Caco-2 (cell line): ENCODE measurements at regions not wholly inside any gene's neighbourhood (a gene's known extent, or its start where the extent isn't known, plus 50 kb on each side); places are given as distances from the start of the nearest gene placed in this dataset.

Experiments
- BruUV-seq: library from RNA; stranded (reverse); fragments of 400-500 nt; replicated peaks from 2 replicates; lab custom pipeline; 2021; lab: Mats Ljungman, UMichigan
- CTCF ChIA-PET: fragments of 300-600 bp; sonication (Branson Sonifier 250); formaldehyde crosslinking; loops from one replicate; lab custom pipeline; 2022; ENCODE audit warnings: antibody characterized with exemption; lab: Charles Lee
- POLR2A ChIA-PET: fragments of 300-600 bp; sonication (Branson Sonifier 250); formaldehyde crosslinking; loops from one replicate; lab custom pipeline; 2022; ENCODE audit warnings: antibody characterized with exemption; lab: Charles Lee
- DNase-seq, 2 experiments: peaks; one replicate each; pipeline versions ENCODE4 v3.0.0 to v3.0.0-alpha.2; 2020 to 2022
- H3K27me3 ChIP-seq: replicated peaks from 2 replicates; pipeline ENCODE4 v1.6.0; 2011; ENCODE audit warnings: low read length; ENCODE audit not compliant: control insufficient read depth, insufficient read depth
- H3K36me3 ChIP-seq: 2 replicates; pipeline ENCODE4 v1.5.1; 2011; ENCODE audit warnings: low read length; ENCODE audit not compliant: control insufficient read depth, insufficient read depth
- H3K4me1 ChIP-seq: fragments of 250-450 bp; sonication (Bioruptor Pico); 2 replicates; pipeline ENCODE4 v1.5.1; 2020; ENCODE audit warnings: mild to moderate bottlenecking
- H3K4me3 ChIP-seq: 2 replicates; pipeline ENCODE4 v1.5.1; 2011; ENCODE audit warnings: low read depth, mild to moderate bottlenecking, control low read depth, low read length
- H3K9me3 ChIP-seq: fragments of 250-450 bp; sonication (Bioruptor Pico); 2 replicates; pipeline ENCODE4 v1.5.1; 2020; ENCODE audit warnings: mild to moderate bottlenecking, moderate library complexity
- H3K27ac Mint-ChIP-seq: one replicate; pipeline ENCODE4 v1.8.0; 2022; ENCODE audit warnings: mixed read lengths; ENCODE audit not compliant: unreplicated experiment
- H3K27me3 Mint-ChIP-seq: one replicate; pipeline ENCODE4 v1.8.0; 2022; ENCODE audit warnings: mixed read lengths; ENCODE audit not compliant: insufficient read depth, unreplicated experiment
- H3K36me3 Mint-ChIP-seq: one replicate; pipeline ENCODE4 v1.8.0; 2022; ENCODE audit warnings: mild to moderate bottlenecking, mixed read lengths; ENCODE audit not compliant: insufficient read depth, unreplicated experiment
- H3K4me1 Mint-ChIP-seq: one replicate; pipeline ENCODE4 v1.8.0; 2022; ENCODE audit warnings: low read depth, mixed read lengths; ENCODE audit not compliant: unreplicated experiment
- H3K4me3 Mint-ChIP-seq: one replicate; pipeline ENCODE4 v1.8.0; 2022; ENCODE audit warnings: mild to moderate bottlenecking, moderate library complexity, mixed read lengths; ENCODE audit not compliant: unreplicated experiment
- H3K9me3 Mint-ChIP-seq: one replicate; pipeline ENCODE4 v1.8.0; 2022; ENCODE audit warnings: mixed read lengths; ENCODE audit not compliant: unreplicated experiment
- CTCF ChIP-seq, 2 experiments: fragments of 200-600 bp in 1 of 2; IDR thresholded peaks; 1 replicate in 1 of 2; 2 replicates in 1 of 2; pipeline versions ENCODE4 v1.5.1 to v1.8.0; 2011 to 2022; ENCODE audit warnings: antibody characterized with exemption in 1 of 2, control low read depth in 1 of 2, inconsistent platforms in 1 of 2, low read depth in 1 of 2, low read length in 1 of 2, mild to moderate bottlenecking in 1 of 2, moderate library complexity in 1 of 2; ENCODE audit not compliant: insufficient read depth in 1 of 2, severe bottlenecking in 1 of 2, unreplicated experiment in 1 of 2
- intact Hi-C: fragments of 100-400 bp; cut with micrococcal nuclease; formaldehyde crosslinking; loops from one replicate; pipeline ENCODE4 v1.10.0; 2022; ENCODE audit not compliant: unreplicated experiment

- Mint-ChIP-seq H3K27me3 (peaks cover 15% of the 10 kb centered on the region), H3K9me3 (no peaks in the 10 kb centered on the region), H3K4me3 (no peak overlapping the region), H3K36me3 (no peaks in the 10 kb centered on the region), H3K27ac (no peak overlapping the region), H3K4me1 (no peaks in the 10 kb centered on the region)
- DNase-seq = no peak
- H3K4me1 ChIP-seq = no peaks in the 10 kb centered on the region
- TF ChIP-seq CTCF (IDR thresholded peaks at IDR 0.05; ENCODE audit: insufficient read depth in 1 of 2, low read depth in 1 of 2, low read length in 1 of 2, severe bottlenecking in 1 of 2, unreplicated experiment in 1 of 2) = no peak
- intact Hi-C loops = no loop called here
- H3K36me3 ChIP-seq = no peaks in the 10 kb centered on the region
- ChIA-PET CTCF (no interaction called here), POLR2A (no interaction called here)
- no peaks in the 10 kb centered on the region for H3K27me3 ChIP-seq
- H3K9me3 ChIP-seq = no peaks in the 10 kb centered on the region
- H3K4me3 ChIP-seq = no peak overlapping the region
- BruUV-seq = no TSS peak
Observed at GRCh38 chr5:3194271-3194670, 401.4 kb upstream of the IRX1 start.

- no peaks in the 10 kb centered on the region for H3K4me1 Mint-ChIP-seq
- no peaks in the 10 kb centered on the region for H3K36me3 Mint-ChIP-seq
- Histone ChIP-seq H3K9me3 (no peaks in the 10 kb centered on the region), H3K4me1 (no peaks in the 10 kb centered on the region), H3K4me3 (no peak overlapping the region), H3K27me3 (no peaks in the 10 kb centered on the region), H3K36me3 (no peaks in the 10 kb centered on the region)
- TF ChIP-seq CTCF (IDR thresholded peaks at IDR 0.05; ENCODE audit: insufficient read depth in 1 of 2, low read depth in 1 of 2, low read length in 1 of 2, severe bottlenecking in 1 of 2, unreplicated experiment in 1 of 2) = no peak
- no peak for DNase-seq
- no peak overlapping the region for H3K4me3 Mint-ChIP-seq
- H3K9me3 Mint-ChIP-seq = no peaks in the 10 kb centered on the region
- intact Hi-C loops = no loop called here
- CTCF ChIA-PET = no interaction called here
- BruUV-seq = no TSS peak
- no peak overlapping the region for H3K27ac Mint-ChIP-seq
- POLR2A ChIA-PET = no interaction called here
- peaks cover 10% of the 10 kb centered on the region for H3K27me3 Mint-ChIP-seq
Observed at GRCh38 chr5:3191585-3191984, 404.0 kb upstream of the IRX1 start.

- Mint-ChIP-seq H3K9me3 (no peaks in the 10 kb centered on the region), H3K4me3 (no peak overlapping the region), H3K27me3 (peaks cover 10% of the 10 kb centered on the region), H3K4me1 (no peaks in the 10 kb centered on the region), H3K27ac (no peak overlapping the region), H3K36me3 (no peaks in the 10 kb centered on the region)
- intact Hi-C loops = no loop called here
- CTCF ChIA-PET = no interaction called here
- no TSS peak for BruUV-seq
- no peaks in the 10 kb centered on the region for H3K36me3 ChIP-seq
- POLR2A ChIA-PET = no interaction called here
- H3K27me3 ChIP-seq = no peaks in the 10 kb centered on the region
- TF ChIP-seq CTCF (IDR thresholded peaks at IDR 0.05; ENCODE audit: insufficient read depth in 1 of 2, low read depth in 1 of 2, low read length in 1 of 2, severe bottlenecking in 1 of 2, unreplicated experiment in 1 of 2) = no peak
- no peak for DNase-seq
- no peak overlapping the region for H3K4me3 ChIP-seq
- H3K4me1 ChIP-seq = no peaks in the 10 kb centered on the region
- no peaks in the 10 kb centered on the region for H3K9me3 ChIP-seq
Observed at GRCh38 chr5:3190930-3191329, 404.7 kb upstream of the IRX1 start.
